ENCODE measurements at regions not wholly inside any gene's neighbourhood (a gene's known extent, or its start where the extent isn't known, plus 50 kb on each side); places are given as distances from the start of the nearest gene placed in this dataset.

DNA sequence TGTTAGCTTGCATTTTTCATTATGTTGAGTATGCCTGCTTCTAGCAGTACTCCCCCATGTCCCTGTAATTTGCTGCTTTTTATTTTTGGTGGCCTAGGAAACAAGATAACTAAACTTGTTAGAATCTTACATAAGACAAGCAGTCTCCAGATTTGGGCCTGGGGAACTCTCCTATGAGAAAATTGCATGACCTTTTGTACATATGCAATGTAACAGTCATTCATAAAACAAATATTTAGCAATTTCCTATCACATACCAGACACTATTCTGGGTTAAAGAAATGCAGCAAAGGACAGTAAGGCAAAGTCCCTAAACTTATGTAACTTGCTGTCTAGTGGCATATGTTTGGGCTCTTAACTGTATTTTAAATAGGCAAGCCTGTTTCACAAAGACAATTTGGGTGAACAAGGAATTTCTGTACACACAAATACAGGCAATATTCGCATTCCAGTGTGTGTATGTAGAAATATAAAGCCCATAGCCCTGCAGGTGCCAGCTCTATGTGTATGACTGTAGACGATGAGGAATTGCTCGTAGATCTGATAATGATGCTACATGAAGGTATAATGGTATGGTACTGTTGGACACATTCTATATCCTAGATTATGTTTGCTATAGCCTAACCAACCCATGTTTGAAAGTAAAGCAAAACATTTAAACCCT, 305.2 kb upstream of the CITED2 start:
- TF ChIP-seq, protein P1, sequence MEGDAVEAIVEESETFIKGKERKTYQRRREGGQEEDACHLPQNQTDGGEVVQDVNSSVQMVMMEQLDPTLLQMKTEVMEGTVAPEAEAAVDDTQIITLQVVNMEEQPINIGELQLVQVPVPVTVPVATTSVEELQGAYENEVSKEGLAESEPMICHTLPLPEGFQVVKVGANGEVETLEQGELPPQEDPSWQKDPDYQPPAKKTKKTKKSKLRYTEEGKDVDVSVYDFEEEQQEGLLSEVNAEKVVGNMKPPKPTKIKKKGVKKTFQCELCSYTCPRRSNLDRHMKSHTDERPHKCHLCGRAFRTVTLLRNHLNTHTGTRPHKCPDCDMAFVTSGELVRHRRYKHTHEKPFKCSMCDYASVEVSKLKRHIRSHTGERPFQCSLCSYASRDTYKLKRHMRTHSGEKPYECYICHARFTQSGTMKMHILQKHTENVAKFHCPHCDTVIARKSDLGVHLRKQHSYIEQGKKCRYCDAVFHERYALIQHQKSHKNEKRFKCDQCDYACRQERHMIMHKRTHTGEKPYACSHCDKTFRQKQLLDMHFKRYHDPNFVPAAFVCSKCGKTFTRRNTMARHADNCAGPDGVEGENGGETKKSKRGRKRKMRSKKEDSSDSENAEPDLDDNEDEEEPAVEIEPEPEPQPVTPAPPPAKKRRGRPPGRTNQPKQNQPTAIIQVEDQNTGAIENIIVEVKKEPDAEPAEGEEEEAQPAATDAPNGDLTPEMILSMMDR (IDR thresholded peaks at IDR 0.05; ENCODE audit: poor library complexity, severe bottlenecking): no peak
- TF ChIP-seq EP300 (conservative IDR thresholded peaks at IDR 0.05; ENCODE audit: poor library complexity, severe bottlenecking): no peak
- TF ChIP-seq TAF1 (IDR thresholded peaks at IDR 0.05; ENCODE audit: low read depth): no peak
- TF ChIP-seq RAD21 (conservative IDR thresholded peaks at IDR 0.05): no peak
- TF ChIP-seq POLR2AphosphoS5 (IDR thresholded peaks at IDR 0.05): no peak
- no peak for TF ChIP-seq SMC3 (conservative IDR thresholded peaks at IDR 0.05; ENCODE audit: poor library complexity)
- no peak for TF ChIP-seq EZH2 (IDR thresholded peaks at IDR 0.05; ENCODE audit: borderline replicate concordance, insufficient read depth, low read length, poor library complexity, severe bottlenecking)
- TF ChIP-seq, protein P2, sequence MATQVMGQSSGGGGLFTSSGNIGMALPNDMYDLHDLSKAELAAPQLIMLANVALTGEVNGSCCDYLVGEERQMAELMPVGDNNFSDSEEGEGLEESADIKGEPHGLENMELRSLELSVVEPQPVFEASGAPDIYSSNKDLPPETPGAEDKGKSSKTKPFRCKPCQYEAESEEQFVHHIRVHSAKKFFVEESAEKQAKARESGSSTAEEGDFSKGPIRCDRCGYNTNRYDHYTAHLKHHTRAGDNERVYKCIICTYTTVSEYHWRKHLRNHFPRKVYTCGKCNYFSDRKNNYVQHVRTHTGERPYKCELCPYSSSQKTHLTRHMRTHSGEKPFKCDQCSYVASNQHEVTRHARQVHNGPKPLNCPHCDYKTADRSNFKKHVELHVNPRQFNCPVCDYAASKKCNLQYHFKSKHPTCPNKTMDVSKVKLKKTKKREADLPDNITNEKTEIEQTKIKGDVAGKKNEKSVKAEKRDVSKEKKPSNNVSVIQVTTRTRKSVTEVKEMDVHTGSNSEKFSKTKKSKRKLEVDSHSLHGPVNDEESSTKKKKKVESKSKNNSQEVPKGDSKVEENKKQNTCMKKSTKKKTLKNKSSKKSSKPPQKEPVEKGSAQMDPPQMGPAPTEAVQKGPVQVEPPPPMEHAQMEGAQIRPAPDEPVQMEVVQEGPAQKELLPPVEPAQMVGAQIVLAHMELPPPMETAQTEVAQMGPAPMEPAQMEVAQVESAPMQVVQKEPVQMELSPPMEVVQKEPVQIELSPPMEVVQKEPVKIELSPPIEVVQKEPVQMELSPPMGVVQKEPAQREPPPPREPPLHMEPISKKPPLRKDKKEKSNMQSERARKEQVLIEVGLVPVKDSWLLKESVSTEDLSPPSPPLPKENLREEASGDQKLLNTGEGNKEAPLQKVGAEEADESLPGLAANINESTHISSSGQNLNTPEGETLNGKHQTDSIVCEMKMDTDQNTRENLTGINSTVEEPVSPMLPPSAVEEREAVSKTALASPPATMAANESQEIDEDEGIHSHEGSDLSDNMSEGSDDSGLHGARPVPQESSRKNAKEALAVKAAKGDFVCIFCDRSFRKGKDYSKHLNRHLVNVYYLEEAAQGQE (IDR thresholded peaks at IDR 0.05; ENCODE audit: borderline replicate concordance): no peak

Measured in neural cell (in vitro differentiated cells).